ENCODE measurements at regions not wholly inside any gene's neighbourhood (a gene's known extent, or its start where the extent isn't known, plus 50 kb on each side); places are given as distances from the start of the nearest gene placed in this dataset.

- Histone ChIP-seq H4K20me1 (ENCODE audit: control insufficient read depth, insufficient read depth, insufficient read length) (no peaks in the 10 kb centered on the region), H4K91ac (ENCODE audit: insufficient read length, low read depth, low read length) (no peak overlapping the region), H3K14ac (ENCODE audit: insufficient read depth, low read length) (no peak overlapping the region), H3K18ac (ENCODE audit: insufficient read length, low read depth, low read length) (no peak overlapping the region), H3K4ac (ENCODE audit: low read depth, low read length) (no peak overlapping the region), H4K8ac (replicated peaks; ENCODE audit: insufficient read length, low read depth, low read length) (no peak overlapping the region), H3K79me2 (ENCODE audit: insufficient read depth, low read length) (no peaks in the 10 kb centered on the region), H3K23ac (ENCODE audit: insufficient read length, low read depth, low read length) (no peak overlapping the region), H3K4me2 (ENCODE audit: insufficient read depth, insufficient read length, low read length) (no peak overlapping the region), H2AFZ (ENCODE audit: low read length) (no peak overlapping the region), H3K56ac (ENCODE audit: insufficient read length, low read depth, low read length) (no peak overlapping the region), H2BK12ac (ENCODE audit: insufficient read length, low read depth, low read length) (no peak overlapping the region), H2BK5ac (ENCODE audit: insufficient read length, low read length) (no peak overlapping the region), H3K23me2 (ENCODE audit: insufficient read length, low read depth, low read length, poor library complexity, severe bottlenecking) (no peaks in the 10 kb centered on the region), H2BK120ac (ENCODE audit: low read depth, low read length, poor library complexity, severe bottlenecking) (no peak overlapping the region), H2BK15ac (ENCODE audit: low read depth, low read length) (no peak overlapping the region), H3K27ac (ENCODE audit: insufficient read length, low read depth, low read length) (no peak overlapping the region), H3K79me1 (ENCODE audit: insufficient read depth, low read depth, low read length, poor library complexity, severe bottlenecking) (no peaks in the 10 kb centered on the region), H2AK5ac (ENCODE audit: insufficient read length, low read length) (no peak overlapping the region), H3K27me3 (ENCODE audit: insufficient read depth, low read length) (no peaks in the 10 kb centered on the region), H3T11ph (ENCODE audit: low read length) (no peak overlapping the region), H3K4me1 (ENCODE audit: insufficient read depth, low read length) (peaks cover 2% of the 10 kb centered on the region; the same call in 1 of the 2 replicates), H3K9me3 (ENCODE audit: control insufficient read depth, low read depth, low read length) (no peaks in the 10 kb centered on the region), H2BK20ac (ENCODE audit: low read depth, low read length, poor library complexity, severe bottlenecking) (no peak overlapping the region), H3K9ac (ENCODE audit: extremely low read depth, insufficient read length, low read length) (no peak overlapping the region), H4K5ac (ENCODE audit: insufficient read length, low read depth, low read length) (no peak overlapping the region)
- Mint-ChIP-seq H3K4me3 (no peak overlapping the region), H3K4me1 (peaks cover 24 to 39% of the 10 kb centered on the region in 2 experiments), H3K27ac (no peak overlapping the region), H3K27me3 (ENCODE audit: low read depth) (peaks cover 11% of the 10 kb centered on the region), H3K36me3 (ENCODE audit: insufficient read depth in 1 of 3, low read depth in 3 of 3) (no peaks in the 10 kb centered on the region; a peak in 2 of 7 replicates), H3K9me3 (no peaks in the 10 kb centered on the region)
- TF ChIP-seq CTCF (conservative IDR thresholded peaks at IDR 0.05) = no peak
- DNase-seq = no peak
Observed at GRCh38 chr2:14398641-14399040, 233.9 kb upstream of the LRATD1 start.
